ENCODE measurements at regions not wholly inside any gene's neighbourhood (a gene's known extent, or its start where the extent isn't known, plus 50 kb on each side); places are given as distances from the start of the nearest gene placed in this dataset.

DNA sequence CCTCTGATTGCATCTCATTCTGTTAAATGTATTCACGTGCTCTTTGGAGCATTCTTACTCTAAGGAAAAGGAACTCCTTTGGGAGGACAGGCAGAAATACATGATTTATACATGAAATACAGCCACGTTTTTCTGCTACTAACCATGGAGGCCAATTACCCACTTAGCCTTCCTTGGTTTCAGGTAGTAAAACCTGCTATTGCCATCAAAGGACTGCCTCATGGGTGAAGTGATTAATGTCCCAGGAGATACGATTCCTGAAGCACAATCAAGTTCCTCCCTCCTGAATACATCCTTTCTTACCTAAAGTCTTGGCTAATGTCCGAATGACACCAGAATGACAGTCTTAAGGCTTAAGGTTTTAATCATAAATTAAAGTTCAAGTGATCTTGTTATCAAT, 58.5 kb upstream of the PIK3CG start:
- TF ChIP-seq EP300 (IDR thresholded peaks at IDR 0.05): no peak
- TF ChIP-seq, protein P1, sequence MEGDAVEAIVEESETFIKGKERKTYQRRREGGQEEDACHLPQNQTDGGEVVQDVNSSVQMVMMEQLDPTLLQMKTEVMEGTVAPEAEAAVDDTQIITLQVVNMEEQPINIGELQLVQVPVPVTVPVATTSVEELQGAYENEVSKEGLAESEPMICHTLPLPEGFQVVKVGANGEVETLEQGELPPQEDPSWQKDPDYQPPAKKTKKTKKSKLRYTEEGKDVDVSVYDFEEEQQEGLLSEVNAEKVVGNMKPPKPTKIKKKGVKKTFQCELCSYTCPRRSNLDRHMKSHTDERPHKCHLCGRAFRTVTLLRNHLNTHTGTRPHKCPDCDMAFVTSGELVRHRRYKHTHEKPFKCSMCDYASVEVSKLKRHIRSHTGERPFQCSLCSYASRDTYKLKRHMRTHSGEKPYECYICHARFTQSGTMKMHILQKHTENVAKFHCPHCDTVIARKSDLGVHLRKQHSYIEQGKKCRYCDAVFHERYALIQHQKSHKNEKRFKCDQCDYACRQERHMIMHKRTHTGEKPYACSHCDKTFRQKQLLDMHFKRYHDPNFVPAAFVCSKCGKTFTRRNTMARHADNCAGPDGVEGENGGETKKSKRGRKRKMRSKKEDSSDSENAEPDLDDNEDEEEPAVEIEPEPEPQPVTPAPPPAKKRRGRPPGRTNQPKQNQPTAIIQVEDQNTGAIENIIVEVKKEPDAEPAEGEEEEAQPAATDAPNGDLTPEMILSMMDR (IDR thresholded peaks at IDR 0.05): no peak
- TF ChIP-seq POLR2AphosphoS5 (IDR thresholded peaks at IDR 0.05): no peak
- DNase-seq (ENCODE audit: low spot score in 2 of 2): no peak
- Histone ChIP-seq H3K36me3 (no peaks in the 10 kb centered on the region), H3K4me3 (no peak overlapping the region), H3K9me3 (no peaks in the 10 kb centered on the region), H3K27me3 (no peaks in the 10 kb centered on the region), H3K27ac (no peak overlapping the region), H3K4me1 (no peaks in the 10 kb centered on the region)
- WGBS: 42% methylated on average over 4 of the region's 4 CpGs

DNA sequence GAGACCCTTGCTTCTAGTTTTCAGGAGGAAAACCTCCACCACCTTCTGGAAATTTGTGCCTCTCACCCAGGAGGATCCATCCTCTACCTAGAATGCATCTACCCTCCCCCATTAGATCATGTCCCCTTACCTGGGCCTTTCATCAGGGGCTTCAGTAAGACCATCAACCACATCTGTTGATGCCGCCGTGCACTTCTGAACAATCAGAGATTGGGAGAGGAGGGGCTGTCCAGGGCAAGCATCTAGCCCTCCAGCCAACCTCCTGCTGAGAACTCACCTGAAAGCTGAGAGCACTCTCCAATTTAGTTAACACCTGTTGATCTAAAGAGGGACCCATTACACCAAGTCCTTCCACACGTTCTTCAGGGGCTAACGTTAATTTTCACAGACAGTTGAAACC, 57.6 kb upstream of the PIK3CG start:
- DNase-seq (ENCODE audit: low spot score in 2 of 2): no peak
- Histone ChIP-seq H3K4me3 (no peak overlapping the region), H3K4me1 (peaks cover 4% of the 10 kb centered on the region), H3K27me3 (no peaks in the 10 kb centered on the region), H3K9me3 (no peaks in the 10 kb centered on the region), H3K27ac (no peak overlapping the region), H3K36me3 (no peaks in the 10 kb centered on the region)
- TF ChIP-seq POLR2AphosphoS5 (IDR thresholded peaks at IDR 0.05): no peak
- TF ChIP-seq, protein P1 (IDR thresholded peaks at IDR 0.05): no peak
- TF ChIP-seq EP300 (IDR thresholded peaks at IDR 0.05): no peak
- no peak for TF ChIP-seq POLR2A (IDR thresholded peaks at IDR 0.05)
- WGBS: 94% methylated on average over 4 of the region's 4 CpGs

DNA sequence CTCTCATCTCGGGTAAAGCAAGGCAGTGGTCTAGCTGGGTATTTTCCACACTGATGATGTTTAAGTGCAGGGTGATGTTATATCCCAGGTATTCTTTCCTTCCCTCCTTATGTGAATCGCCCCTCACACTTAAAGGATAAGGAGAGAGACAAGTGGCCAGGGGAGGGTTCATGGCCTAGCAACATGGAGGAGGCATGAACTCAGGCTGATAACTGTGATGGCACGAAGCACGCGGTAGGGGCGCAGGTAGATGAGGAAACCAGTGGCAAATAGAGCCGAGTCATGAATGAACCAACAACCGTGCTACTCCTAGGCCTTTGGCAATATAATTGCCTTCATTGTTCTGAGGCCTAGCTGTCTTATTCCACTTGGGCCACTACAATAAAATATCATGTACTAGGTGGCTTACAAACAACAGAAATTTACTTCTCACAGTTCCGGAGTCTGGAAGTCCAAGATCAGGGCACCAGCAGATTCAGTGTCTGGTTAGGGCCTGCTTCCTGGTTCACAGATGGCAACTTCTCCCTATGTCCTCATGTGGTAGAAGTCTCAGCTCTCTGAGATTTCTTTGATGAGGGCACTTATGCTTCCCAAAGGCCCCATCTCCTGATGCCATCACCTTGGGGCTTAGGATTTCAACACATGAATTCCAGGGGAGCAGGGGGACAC, 56.0 kb upstream of the PIK3CG start:
- DNase-seq (ENCODE audit: low spot score in 2 of 2): no peak
- Histone ChIP-seq H3K9me3 (no peaks in the 10 kb centered on the region), H3K36me3 (no peaks in the 10 kb centered on the region), H3K27me3 (no peaks in the 10 kb centered on the region), H3K4me3 (no peak overlapping the region), H3K4me1 (peaks cover 4% of the 10 kb centered on the region), H3K27ac (no peak overlapping the region)
- TF ChIP-seq POLR2A (IDR thresholded peaks at IDR 0.05): no peak
- WGBS: 94% methylated on average over 9 of the region's 9 CpGs

DNA sequence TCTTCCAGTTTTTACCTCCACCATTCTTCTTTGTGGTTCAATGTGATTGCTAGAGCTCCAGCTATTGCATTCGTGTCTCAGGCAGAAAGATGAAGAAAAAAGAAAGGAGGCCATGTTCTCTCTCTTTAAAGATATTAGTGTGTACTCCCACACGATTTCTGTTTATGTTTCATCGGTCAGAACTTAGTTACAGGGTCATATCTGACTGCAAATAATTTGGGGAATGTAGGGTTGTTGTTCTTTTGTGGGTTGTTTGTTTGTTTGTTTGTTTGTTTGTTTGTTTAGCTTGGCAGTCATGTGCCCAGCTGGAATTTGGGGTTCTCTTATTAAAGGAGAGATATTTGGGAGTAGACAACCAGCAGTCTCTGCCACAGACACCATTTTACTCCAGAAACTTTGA, 53.6 kb upstream of the PIK3CG start:
- TF ChIP-seq POLR2A (IDR thresholded peaks at IDR 0.05) (no peak), POLR2AphosphoS5 (IDR thresholded peaks at IDR 0.05) (no peak), EP300 (IDR thresholded peaks at IDR 0.05) (no peak)
- TF ChIP-seq, protein P1 (IDR thresholded peaks at IDR 0.05): no peak
- DNase-seq (ENCODE audit: low spot score in 2 of 2): no peak
- peaks cover 4% of the 10 kb centered on the region for H3K4me1 ChIP-seq
- H3K4me3 ChIP-seq: no peak overlapping the region
- no peaks in the 10 kb centered on the region for H3K36me3 ChIP-seq
- no peaks in the 10 kb centered on the region for H3K9me3 ChIP-seq
- 76% methylated on average over 3 of the region's 3 CpGs for WGBS
- no peaks in the 10 kb centered on the region for H3K27me3 ChIP-seq
- H3K27ac ChIP-seq: no peak overlapping the region

DNA sequence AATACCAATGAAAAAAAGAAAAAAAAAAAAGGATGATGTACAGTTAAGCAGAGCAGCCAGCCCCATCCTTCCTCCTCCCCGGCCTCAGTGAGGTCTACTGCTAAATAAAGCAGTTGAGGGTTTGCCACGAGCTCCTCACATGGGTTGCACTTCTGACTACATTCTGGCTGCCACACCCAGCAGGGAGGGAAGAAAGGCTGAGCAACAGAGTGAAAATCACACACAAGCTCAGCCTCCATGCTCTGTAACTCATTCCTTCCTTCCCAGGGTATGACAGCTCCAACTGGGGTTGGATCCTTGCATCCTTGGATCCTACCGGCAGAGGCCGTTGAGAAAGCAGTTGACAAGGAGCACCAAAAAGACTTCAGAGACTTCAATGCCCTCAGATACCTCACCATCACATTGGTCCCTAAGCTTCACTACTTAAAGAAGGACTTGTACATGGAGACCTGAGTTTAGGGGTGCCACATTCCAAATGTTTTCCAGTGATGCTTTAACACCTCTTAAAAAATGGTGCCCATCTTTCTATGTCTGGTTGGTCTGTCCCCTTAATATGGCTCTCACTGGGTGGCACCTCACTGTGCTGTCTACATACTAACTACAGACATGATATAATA, 52.9 kb upstream of the PIK3CG start:
- Histone ChIP-seq H3K9me3 (no peaks in the 10 kb centered on the region), H3K27ac (no peak overlapping the region), H3K4me1 (peaks cover 4% of the 10 kb centered on the region), H3K27me3 (no peaks in the 10 kb centered on the region), H3K36me3 (no peaks in the 10 kb centered on the region), H3K4me3 (no peak overlapping the region)
- no peak for DNase-seq (ENCODE audit: low spot score in 2 of 2)
- TF ChIP-seq POLR2AphosphoS5 (IDR thresholded peaks at IDR 0.05): no peak
- TF ChIP-seq EP300 (IDR thresholded peaks at IDR 0.05): no peak
- TF ChIP-seq, protein P1 (IDR thresholded peaks at IDR 0.05): no peak
- TF ChIP-seq POLR2A (IDR thresholded peaks at IDR 0.05): no peak
- 59% methylated on average over 4 of the region's 4 CpGs for WGBS

All from suprapubic skin (tissue), 4 donors.